ENCODE measurements at regions not wholly inside any gene's neighbourhood (a gene's known extent, or its start where the extent isn't known, plus 50 kb on each side); places are given as distances from the start of the nearest gene placed in this dataset.
A peak's percentile ranks its signal among the peaks of the same experiment; 100 is the strongest.

DNA sequence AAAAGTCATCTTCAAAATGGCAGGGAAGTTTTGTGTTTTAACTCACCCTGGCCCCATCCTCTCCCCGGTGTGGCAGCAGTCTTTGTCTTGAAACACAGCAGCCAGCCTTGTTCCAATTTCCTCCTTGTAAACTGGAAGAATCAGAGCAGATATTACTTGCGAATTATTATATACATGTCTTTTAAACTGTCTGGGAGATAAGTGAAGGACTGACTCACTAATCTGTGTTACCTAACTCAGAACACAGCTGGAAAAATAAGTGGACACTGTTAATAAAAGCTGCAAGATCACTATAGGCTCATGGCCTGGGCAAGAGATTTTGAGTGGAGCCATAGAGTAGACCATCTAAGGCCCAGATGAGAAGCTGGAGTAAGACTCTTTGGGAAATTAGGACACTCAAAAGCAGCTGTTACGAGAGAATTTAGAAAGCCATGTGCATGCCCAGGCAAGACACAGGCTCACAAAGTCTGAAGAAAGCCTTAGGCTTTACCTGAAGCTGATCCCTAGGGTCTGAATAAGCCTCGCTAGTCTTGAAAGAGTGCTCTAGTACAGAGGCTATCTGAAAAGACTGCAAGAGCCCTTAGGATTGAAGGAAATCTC is 233.0 kb upstream of the RAB4A start:
- no peak for DNase-seq

DNA sequence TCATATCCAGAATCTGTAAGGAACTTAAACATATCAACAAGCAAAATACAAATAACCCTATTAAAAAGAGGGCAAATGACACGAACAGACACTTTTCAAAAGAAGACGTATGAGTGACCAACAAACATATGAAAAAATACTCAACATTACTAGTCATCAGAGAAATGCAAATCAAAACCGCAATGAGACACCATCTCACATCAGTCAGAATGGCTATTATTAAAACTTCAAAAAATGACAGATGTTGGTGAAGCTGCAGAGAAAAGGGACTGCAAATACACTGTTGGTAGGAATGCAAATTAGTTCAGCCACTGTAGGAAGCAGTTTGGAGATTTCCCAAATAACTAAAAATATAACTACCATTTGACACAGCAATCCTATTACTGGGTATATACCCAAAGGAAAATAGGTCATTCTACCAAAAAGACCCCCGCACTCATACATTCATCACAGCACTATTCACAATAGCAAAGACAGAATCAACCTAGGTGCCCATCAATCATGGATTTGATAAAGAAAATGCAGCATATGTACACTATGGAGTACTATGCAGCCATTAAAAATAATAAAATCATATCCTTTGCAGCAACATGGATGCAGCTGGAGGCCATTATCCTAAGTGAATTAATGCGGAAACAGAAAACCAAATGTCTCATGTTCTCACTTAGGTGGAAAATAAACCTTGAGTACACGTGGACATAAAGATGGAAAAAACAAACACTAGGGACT is 230.1 kb upstream of the RAB4A start:
- DNase-seq, result no peak

DNA sequence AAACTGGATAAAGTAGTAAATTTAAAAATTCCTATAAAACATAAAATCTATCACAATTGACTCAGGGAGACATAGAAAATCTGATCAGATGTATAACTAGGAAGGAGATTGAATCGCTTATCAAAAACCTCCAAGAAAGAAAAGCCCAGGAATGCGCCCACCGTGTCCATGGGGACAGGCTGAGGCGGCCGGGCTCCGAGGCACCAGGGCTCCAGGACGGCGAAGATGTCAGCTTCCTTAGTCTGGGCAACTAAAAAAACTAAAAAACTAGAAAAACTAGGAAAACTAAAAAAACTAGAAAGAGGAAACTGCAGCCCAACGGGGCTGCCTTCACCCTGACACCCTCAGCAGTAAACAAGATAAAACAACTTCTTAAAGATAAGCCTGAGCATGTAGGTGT is 229.0 kb upstream of the RAB4A start:
- no peak for DNase-seq

DNA sequence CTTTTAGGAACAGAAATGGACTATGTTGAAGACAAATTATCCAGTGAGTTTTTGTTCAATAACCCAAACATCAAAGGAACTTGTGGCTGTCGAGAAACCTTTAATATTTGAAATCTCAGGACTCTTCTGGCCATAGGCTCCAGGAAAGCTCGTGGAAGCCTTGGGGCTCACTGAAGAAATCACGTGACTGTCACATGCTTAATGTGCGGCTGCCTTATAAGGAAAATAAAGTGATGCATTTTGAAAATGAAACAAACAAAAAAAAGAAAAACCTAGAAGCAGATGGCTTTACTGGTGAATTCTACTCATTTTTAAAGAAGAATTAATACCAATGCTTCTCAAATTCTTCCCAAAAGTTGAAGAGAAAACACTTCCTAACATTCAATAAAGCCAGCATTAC is 228.4 kb upstream of the RAB4A start:
- no peak for DNase-seq

DNA sequence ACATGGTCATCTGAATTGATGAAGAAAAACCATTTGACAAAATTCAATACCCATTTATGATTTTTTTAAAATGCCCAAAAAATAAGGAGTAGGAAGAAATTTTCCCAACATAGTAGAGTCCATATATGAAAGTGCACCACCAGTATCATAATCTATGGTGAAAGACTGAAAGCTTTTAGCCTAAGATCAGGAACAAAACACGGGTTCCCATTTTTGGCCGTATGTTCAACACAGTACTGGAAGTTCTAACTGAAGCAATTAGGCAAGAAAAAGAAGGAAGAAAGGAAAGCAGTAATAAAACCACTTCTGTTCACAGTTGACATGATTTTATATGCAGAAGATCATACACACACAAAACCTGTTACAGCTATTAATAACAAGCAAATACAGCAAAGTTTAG is 227.8 kb upstream of the RAB4A start:
- no peak for DNase-seq

DNA sequence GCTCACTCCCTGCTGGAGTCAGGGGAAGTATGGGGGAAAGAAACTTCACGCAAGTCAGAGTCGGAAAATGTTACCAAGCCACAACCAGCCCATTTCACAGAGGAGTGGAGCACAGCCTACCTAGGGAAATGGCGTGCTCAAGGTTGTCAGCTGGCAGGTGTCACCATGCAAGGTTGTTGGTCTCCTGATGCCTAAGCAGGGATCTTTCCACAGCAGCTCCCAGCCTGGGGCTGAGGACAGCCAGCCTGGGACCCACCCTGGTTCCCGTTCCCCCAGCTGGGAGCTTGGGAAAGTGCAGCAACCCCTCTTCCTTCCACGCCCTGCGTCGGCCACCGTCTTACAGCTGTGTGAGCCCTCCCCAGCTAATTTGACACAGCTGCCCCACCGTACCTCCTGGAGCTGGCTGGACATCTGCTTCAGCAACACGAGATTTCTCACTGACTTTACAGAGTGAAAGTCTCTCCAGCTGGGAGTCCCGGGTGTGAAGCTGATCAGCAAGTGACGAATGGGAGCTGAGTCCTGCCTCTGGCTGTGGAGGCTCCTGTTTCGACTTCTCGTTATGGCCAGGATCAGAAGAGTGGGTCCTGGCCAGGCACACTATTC is 224.6 kb upstream of the RAB4A start:
- no peak for DNase-seq

DNA sequence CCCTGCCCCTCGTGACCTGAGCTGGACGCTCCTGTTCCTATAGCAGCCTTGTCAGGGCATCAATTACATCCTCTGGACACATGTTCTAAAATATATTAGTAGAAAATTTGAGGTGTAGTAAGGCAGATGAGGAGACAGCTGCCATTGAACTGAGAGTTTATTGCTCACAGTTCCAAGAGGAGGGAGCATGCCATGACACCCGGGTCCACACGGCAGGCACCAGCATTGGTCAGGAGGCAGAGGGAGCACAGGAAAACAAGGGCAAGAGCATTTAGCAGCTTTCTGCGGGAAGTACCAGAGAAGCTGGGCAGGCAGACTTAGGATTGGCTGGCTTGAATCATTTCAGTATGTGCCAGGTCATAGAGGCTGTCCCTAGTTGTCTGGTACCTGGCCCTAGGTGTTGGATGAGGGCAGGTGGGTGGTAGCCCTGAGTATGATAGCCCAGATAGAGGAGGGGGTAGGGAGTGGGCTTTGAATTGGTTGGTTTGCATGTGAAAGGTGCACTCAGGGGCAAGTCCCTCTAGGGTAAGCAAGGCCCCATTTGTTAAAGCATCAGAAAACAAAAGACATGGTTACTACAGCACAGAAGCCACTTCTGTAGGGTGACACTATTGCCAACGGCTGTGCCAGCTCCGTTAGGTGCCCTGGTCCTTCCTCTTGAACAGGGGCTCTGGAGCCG is 223.6 kb upstream of the RAB4A start:
- no peak for DNase-seq

DNA sequence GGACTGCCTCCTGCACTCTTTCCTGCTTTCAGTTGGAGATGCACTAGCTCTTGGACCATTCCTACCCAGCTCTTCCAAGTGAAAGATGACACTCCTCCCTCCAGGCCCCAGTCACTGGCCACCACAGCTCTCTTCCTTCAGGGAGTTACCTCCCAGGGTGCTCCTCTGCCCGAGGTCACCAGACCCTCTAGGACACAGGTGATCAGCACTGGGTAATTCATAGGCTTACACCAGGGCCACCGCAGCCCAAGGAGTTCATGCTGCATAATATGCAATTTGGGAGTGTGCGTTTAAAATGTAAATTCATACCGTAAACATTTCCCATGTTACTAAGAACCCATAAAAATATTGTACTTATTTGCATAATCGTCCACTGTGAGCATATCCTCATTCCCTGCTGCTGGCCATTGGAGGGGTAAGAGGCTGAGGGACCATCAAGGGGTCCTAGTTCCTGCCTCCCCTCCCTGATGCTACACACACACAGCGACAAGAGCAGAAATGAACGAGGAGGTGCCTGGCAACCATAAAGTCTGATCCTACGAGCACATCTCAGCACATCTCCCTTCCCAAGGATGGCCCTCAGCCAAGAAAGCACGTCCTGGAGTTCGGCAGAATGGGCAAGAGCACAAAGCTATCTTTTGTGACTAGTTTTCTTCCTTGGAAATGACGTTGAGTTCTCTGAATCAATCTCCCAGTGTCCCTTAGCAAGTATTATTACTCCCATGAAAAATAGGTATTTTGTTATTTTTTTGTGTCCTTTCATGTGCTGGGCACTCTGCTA is 222.9 kb upstream of the RAB4A start:
- peak in 1 of 2 donors; percentile 8 for DNase-seq

DNA sequence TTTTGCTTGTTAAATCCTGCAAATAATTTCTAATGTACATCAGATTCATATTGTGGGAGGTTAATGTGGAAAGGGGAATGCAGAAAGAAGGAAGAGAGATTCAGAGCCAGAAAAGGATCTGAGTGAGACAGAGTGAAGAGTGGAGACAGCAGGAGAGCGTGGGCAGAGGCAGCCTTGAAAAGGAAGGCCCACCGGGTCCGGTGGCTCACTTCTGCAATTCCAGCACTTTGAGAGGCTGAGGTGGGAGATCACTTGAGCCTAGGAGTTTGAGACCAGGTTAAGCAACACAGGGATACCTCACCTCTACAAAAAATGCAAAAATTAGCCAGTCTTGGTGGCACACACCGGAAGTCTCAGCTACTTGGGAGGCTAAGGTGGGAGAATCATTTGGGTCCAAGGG is 222.0 kb upstream of the RAB4A start:
- no peak for DNase-seq

DNA sequence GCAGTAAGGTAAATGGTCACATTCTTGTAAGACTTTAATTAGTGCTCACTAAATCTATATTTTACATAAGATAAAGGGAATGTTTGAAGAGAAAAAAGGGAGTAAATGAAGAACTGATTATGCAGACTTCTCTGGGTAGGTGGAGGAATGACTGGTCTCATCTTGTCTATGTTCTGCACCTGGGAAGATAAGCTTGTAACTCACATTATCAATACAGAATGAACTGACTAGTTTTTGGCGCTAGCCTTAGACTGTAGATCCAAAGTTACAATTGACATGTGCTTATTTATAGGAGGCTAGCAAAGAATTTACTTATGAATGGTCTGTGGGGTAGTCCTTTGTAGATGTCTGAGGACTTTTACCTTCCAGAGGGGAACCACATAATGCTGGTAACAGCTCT is 214.9 kb upstream of the RAB4A start:
- DNase-seq, result no peak

DNA sequence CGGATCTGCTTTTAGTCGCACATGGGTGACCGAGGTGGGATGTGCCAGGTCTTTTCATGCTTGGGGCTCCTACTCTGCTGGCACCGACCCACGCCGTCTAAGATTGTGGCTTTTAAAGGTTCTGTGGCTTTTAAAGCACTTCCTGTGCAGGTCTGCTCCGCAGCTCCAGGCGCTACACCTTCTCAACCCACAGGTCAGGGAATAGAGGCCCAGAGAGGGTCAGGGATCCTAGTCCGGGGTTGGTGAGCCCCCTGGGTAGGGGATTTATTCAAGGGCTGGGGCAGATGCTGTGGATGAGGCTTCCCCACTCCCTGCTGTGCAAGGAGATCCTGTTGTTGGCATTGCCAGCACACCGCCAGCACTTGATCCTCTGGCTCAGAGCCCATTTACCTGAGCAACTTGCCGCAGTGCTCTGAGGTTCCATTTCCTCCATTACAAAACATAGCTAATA is 212.8 kb upstream of the RAB4A start:
- peak; percentile 24 to 36 for DNase-seq

DNA sequence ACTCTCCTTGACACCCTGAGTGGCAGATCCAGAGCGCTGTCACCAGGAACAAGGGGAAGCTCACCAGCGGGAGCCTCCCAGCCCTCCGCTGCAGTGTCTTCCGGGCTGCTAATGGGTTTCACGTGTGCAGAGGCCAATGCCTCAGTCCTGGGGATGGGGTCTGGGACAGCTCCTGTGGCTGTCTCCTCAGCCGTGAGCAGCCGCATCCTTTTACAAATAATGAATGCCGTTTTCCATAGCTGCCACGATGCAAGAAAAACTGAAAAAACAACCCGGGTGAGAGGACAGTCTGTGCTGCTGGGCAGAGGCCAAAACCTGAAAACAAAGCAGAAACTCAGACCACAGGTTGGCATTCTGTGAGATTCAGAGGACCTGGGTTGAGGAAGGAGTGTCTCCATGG is 212.2 kb upstream of the RAB4A start:
- no peak for DNase-seq

DNA sequence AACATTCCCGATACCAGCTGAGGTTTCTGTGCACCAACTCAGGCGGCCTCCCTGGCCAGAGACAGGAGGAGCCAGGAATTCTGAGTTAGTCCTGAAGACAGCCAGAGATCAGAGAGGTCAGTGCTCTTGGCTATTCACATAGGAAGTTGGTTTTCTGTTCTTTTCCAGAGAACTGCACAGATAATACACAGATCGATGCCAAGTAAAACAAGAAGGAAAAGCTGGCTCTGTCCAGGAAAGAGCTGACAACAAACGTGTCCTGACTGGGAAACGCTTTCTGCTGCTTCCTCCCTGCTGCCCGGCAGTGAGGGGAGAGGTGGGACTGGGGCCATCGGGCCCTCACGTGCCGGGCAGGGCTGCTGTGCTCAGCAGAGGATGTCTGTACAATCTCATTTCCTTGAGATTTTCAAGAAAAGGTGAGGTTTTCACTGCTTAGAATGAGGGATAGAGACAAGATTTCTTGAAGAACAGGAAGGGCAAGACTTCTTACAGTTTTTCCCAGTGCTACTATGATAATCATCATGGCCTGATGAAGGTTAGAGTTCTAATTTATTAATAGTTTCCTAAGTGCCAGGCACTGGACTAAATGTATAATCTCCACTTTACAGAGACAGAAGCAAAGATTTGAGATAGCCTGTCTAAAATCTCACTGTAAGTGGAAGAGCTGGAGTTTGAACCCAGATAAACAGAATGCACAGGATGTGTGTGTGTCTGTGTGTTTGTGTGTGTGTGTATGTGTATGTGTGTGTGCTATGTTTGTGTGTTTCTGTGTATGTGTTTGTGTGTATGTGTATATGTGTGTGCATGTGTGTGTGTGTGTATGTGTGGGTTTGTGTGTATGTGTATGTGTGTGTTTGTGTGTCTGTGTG is 211.0 kb upstream of the RAB4A start:
- no peak for DNase-seq

DNA sequence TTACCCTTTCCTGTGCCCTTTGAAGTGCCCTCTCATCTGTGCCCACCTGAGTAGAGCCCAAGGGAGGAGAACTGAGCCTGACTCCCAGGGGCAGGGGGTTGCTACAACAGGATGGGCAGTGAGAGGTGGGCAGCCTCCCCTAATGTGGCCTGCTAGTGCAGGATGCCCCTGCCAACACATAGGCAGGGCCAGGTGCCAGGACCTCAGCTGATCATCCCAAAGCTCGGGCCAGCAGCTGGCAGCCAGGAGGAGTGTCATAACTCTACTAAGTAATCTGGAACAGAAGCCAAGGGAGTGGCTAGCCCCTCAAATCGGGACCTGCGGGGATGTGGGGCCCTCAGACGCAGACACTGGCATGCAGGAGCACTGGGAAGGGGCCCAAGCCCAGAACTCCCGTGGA is 208.8 kb upstream of the RAB4A start:
- no peak for DNase-seq

DNA sequence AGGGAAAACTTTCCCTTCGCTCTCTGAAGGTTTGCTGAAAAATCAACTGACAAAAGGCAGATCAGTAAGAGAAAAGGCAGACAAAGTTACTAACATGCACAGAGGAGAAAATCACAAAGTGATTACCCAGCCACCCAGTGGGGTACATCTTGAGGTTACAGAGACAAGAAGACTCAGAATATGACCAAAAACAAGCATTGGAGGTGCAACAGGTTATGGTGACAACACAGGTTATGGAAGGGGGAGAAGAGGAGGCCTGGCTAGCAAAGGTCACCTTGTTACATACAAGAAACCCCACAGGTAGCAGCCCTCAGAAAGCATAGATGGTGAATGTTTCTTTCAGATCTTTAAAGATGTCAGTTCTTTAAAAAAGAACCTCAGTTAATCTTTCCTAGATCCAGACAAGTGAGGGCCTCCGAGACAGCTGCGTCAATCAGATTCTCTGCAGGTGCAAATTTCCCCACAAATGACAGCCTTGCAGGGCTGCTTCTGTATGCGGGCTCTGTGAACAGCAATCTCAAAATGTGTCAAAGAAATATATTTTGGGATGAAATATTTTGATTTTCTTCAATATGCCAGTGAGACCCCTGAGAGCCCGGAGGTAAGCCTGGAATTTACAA is 207.6 kb upstream of the RAB4A start:
- no peak for DNase-seq

DNA sequence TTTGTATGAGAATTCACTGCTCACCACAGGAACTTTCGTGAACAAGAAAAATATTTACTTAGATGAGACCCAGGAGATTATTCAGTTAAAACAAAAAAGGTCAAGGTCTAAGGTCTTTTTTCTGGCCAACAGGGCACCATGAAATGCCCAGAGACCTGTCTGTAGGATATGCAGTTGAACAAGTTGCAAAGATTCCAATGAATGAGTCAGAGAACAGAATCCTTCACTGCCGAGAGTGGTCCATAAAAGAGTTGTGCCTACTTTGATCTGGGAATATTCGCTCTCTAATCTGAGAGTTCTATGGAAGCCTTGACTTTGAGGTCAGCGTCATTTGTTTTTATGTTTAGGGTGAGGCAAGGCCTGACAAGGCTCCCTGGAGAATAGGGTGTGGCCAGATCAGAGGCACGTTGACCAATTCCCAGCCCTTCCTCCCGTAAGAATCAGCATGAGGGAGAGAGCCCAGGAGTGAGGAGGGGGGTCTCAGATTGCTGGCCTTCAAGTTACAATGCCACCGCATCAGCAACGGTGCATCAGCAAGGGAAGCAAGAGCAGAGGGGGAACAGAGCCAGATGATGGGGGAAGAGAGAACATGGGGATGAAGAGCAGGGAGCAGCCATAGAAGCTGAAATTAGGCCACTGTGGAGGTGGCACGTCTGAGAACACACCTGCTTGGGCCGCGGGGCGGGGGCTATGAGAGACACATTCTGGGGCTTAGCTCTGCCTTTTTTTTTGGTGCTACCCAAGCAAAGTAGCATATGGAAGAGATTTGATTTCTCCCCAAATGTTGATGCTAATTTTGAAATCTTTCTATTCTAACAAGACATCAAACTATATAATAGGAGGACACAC is 206.4 kb upstream of the RAB4A start:
- no peak for DNase-seq

DNA sequence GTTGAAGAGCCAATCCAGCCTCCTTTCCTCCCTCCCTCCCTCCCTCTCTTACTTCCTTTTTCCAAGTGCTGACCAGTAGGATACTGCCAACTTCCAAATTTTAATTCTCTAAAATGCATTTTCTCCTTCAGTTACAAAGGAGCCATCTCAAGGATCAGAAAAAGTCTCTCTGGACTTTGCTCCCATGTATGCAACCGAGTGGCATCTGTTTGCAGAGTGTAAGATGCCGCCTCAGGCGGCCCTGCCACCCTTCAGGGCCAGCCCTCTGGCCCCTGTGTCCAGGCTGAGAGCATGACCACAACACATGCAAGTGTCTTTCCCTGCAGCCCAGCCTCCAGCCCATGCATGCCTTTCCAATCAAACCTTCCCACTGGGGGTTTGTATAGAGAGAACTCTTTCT is 205.3 kb upstream of the RAB4A start:
- DNase-seq, result no peak

DNA sequence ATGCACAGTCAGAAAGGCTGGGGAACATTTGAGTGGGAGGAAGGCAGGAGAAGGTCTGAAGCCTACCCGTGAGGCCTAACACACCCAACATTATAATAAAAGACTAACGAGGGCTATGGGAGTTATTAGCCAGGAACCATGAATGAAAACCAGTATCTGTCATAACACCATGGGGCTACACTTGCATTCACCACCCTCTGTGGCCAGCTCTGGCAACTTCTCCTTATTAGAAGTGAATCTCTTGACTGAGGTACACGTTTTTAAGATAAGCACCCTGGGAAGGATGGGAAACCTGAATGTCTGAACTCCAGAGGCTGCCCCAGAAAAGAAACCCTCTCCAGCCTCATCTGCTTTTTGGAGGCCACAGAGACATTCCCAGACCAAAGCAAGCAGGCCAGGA is 204.3 kb upstream of the RAB4A start:
- no peak for DNase-seq

DNA sequence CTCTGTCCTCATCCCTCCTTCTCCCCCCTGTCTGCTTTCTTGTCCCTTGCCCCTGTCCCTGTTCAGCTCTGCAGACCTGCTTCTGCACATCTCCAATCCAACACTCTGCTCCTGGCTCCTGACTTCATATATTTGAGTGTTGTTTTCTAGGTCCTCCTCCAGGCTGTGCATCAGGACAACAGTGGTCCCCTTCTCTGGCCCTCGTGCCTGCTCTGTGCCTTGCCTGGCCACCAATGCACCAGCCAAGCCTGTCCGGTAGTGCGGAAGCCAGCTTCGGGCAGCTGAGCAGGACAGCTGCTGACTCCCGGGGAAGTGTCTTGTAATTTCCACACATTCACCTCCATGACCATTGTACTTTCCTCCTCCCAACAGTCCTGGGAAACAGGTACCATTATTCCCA is 203.4 kb upstream of the RAB4A start:
- DNase-seq, result no peak

DNA sequence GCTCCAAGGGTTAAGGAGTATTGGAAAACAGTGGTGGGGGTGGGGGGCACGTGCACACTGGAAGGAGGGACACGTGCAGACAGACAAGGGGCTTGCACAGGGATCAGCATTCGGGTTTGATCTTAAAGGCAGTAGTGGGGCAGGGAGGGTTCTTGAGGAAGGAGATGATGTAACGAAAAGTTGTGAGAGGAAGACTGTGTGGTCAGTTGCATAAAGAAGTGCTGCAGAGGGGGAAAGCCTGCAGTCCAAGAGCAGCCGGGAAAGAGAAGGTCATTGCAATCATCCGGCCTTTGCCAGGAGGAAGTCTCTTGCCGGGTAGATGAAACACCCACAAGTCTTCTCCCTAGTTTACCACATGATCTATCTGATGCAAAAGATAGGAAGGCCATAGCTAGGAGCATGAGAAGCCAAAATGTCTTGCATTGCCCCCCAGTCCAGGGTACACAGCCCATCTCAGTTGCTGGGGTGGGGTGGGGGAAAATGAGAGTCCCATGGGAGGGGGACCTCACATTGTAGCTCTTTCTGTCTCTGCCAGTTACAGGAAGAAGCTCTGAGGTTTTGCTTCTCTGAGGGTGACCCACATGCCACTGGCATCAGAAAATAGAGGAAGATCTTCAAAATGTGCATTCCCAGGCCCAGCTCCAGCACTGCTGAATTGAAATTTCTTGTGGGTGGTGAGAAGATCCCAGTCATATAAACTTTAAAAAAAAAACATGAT is 202.5 kb upstream of the RAB4A start:
- no peak for DNase-seq
